H7 (cell line): ENCODE measurements at regions not wholly inside any gene's neighbourhood (a gene's known extent, or its start where the extent isn't known, plus 50 kb on each side); places are given as distances from the start of the nearest gene placed in this dataset.

Experiments
- DNase-seq: peaks from one replicate; pipeline ENCODE4 v3.0.0; 2012
- H3K27me3 ChIP-seq: 2 replicates; pipeline ENCODE4 v1.6.0; 2011; ENCODE audit warnings: mild to moderate bottlenecking, low read length; ENCODE audit not compliant: control insufficient read depth, insufficient read depth
- H3K36me3 ChIP-seq: replicated peaks from 2 replicates; pipeline ENCODE4 v1.5.1; 2011; ENCODE audit warnings: low read length; ENCODE audit not compliant: control insufficient read depth, insufficient read depth
- H3K4me3 ChIP-seq: 2 replicates; pipeline ENCODE4 v1.5.1; 2011; ENCODE audit warnings: low read depth, mild to moderate bottlenecking, control low read depth, low read length, moderate library complexity; ENCODE audit not compliant: insufficient read depth

DNA sequence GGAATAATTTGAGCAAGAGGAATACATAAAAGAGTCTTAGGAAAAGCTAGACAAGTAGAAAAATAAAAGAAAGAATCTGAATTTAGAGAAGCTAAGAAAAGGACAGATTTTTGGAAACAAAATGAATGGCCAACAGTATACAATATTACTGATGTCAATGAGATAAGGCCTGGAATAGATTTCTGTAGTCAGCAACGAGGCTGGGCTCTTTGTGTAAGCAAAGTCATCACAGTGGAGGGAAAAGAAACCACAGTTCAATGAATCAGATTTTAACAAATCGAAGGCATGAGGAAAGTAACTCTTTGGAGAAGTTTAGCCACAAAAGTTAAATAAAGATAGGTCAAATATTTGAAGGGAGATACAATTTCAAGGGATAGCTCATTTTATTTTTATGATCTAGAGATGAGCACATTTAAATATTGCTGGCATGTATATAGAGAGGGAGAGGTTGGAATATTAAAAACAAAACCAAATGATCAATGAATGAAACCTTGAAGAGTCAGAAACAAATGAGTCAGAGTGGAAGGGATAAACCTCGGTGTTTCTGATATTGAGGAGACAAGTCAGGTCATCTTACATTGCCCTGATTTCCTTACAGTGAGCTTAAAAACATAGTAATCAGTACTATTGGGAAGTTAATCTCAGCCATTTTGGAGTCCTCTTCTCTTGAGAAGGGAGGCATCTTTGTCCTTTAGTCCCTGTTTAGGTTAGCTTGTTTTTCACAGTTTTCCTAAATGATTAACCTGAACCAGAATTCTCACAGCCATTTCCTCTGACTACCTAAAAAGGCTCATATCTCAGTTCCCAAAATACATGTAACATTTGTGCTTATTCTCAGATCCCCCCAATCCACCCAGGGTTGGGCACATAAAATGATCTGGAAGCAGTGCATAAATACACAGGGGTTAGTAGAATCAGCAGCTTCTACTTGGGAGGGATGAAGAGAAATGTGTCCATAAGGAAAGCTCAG lies 620.0 kb upstream of the B3GALT2 start:
- no peak for DNase-seq
- H3K36me3 ChIP-seq, result no peaks in the 10 kb centered on the region
- H3K4me3 ChIP-seq, result no peak overlapping the region
- no peaks in the 10 kb centered on the region for H3K27me3 ChIP-seq

GRCh38 chr1:193799948-193800690 lies 613.7 kb upstream of the B3GALT2 start:
- Histone ChIP-seq H3K27me3 (no peaks in the 10 kb centered on the region), H3K4me3 (no peak overlapping the region), H3K36me3 (no peaks in the 10 kb centered on the region)
- no peak for DNase-seq

- H3K4me3 ChIP-seq, result no peak overlapping the region
- no peaks in the 10 kb centered on the region for H3K36me3 ChIP-seq
- no peaks in the 10 kb centered on the region for H3K27me3 ChIP-seq
- no peak for DNase-seq
Observed at GRCh38 chr1:193799371-193799770, 613.0 kb upstream of the B3GALT2 start.

DNA sequence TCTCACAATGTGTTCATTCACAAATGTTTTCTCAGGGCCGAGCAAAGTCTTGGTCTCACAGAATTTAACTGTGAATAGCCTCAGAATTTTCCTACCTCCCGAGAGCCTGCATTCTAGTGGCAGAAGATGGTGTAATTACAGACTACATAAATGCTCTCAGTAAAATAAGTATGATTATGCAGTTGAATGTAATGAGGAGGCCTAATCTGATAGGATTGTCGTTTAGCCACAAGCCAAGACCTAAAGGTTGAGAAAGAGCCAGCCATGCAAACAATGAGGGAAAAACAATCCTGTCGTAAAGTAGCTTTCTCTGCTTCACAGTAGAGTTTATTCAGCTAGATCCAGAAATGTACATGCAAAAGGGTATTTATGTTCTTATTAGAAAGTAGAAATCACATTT lies 607.8 kb upstream of the B3GALT2 start:
- no peak for DNase-seq
- H3K27me3 ChIP-seq, result no peaks in the 10 kb centered on the region
- H3K36me3 ChIP-seq, result no peaks in the 10 kb centered on the region
- no peak overlapping the region for H3K4me3 ChIP-seq

- no peaks in the 10 kb centered on the region for H3K36me3 ChIP-seq
- no peak overlapping the region for H3K4me3 ChIP-seq
- DNase-seq, result no peak
- no peaks in the 10 kb centered on the region for H3K27me3 ChIP-seq
Observed at GRCh38 chr1:193791746-193792145, 605.3 kb upstream of the B3GALT2 start.

- no peaks in the 10 kb centered on the region for H3K27me3 ChIP-seq
- no peak for DNase-seq
- H3K36me3 ChIP-seq, result no peaks in the 10 kb centered on the region
- no peak overlapping the region for H3K4me3 ChIP-seq
Observed at GRCh38 chr1:193787061-193787460, 600.6 kb upstream of the B3GALT2 start.

DNA sequence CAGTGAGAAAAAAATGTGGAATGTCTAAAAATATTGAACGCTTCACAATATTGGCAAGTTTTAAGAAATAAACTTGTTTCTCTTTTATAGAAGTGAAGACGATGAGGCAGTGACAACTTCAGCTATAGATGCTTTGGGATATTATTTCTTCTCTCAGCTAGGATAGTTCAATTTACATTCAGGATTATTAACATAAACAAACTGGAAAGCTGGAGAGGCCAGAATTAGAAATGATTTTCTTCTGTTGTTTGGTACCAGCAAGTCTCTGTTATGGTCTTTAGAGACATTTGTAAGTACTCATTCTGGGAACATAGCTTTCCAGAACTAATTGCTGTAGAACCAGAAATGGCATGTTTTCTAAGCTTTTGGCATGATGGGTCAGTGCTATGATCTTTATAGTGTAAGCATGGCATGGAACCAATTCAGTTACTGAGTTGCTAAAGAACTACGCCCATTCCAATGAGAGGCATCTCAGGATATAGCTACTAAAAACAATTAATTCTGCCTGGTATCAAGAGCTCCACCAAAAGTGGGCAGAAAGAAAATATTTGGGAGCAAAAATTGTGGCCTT lies 599.5 kb upstream of the B3GALT2 start:
- DNase-seq, result no peak
- no peak overlapping the region for H3K4me3 ChIP-seq
- H3K27me3 ChIP-seq, result no peaks in the 10 kb centered on the region
- no peaks in the 10 kb centered on the region for H3K36me3 ChIP-seq

GRCh38 chr1:193774536-193775323 lies 588.3 kb upstream of the B3GALT2 start:
- Histone ChIP-seq H3K4me3 (no peak overlapping the region), H3K36me3 (no peaks in the 10 kb centered on the region), H3K27me3 (no peaks in the 10 kb centered on the region)
- DNase-seq, result no peak

GRCh38 chr1:193771596-193771995 lies 585.2 kb upstream of the B3GALT2 start:
- H3K4me3 ChIP-seq, result no peak overlapping the region
- no peak for DNase-seq
- no peaks in the 10 kb centered on the region for H3K27me3 ChIP-seq
- no peaks in the 10 kb centered on the region for H3K36me3 ChIP-seq

- H3K36me3 ChIP-seq, result no peaks in the 10 kb centered on the region
- no peaks in the 10 kb centered on the region for H3K27me3 ChIP-seq
- H3K4me3 ChIP-seq, result no peak overlapping the region
- DNase-seq, result no peak
Observed at GRCh38 chr1:193769651-193770050, 583.2 kb upstream of the B3GALT2 start.

GRCh38 chr1:193767886-193768285 lies 581.5 kb upstream of the B3GALT2 start:
- Histone ChIP-seq H3K4me3 (no peak overlapping the region), H3K27me3 (no peaks in the 10 kb centered on the region), H3K36me3 (no peaks in the 10 kb centered on the region)
- no peak for DNase-seq

GRCh38 chr1:193766329-193766728 lies 579.9 kb upstream of the B3GALT2 start:
- Histone ChIP-seq H3K4me3 (no peak overlapping the region), H3K27me3 (no peaks in the 10 kb centered on the region)

DNA sequence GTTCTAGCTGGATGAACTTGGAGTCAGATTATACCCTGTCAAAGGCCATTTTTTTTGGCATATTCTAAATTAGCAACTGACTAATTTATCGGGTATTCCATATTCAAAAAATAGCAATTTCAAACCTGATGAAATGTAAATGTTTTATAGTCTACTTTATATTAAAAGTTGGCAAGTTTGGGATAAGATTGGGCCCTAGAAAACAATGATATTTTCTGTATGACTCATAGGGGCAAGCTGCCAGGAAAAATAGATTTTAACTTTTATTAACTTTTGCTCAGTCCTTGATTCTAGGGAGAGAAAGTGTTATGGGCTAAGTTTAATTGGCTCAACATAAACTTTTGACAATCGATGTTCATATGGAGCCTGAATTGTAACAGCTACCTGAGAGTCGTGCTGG lies 576.9 kb upstream of the B3GALT2 start:
- Histone ChIP-seq H3K36me3 (no peaks in the 10 kb centered on the region), H3K4me3 (no peak overlapping the region), H3K27me3 (no peaks in the 10 kb centered on the region)
- no peak for DNase-seq

More at GRCh38 chr1:193766329-193766728, 579.9 kb upstream of the B3GALT2 start:
- DNase-seq, result peak; percentile 6
- no peaks in the 10 kb centered on the region for H3K36me3 ChIP-seq

DNA sequence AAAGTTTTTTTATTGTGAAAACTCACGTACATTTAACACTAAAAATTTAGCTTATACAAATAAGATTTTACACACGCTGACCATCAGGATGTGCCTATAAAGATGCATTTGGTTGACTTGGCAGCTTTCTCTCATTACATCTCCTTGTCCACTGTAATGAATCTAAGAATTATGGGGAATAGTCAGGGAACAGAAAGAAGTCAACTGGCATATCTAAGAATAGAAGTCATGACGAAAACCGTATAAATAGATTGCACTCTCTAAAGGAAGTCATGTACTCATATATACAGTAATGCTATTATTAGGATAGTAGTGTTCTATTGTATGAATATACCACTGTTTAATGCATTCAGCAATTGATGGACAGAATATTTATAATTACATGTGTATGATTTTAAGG lies 575.8 kb upstream of the B3GALT2 start:
- no peak overlapping the region for H3K4me3 ChIP-seq
- no peaks in the 10 kb centered on the region for H3K27me3 ChIP-seq
- DNase-seq, result no peak
- no peaks in the 10 kb centered on the region for H3K36me3 ChIP-seq
